SK-N-SH treated with all-trans-retinoic acid at 6 μM for 48 hours (cell line): ENCODE measurements at regions not wholly inside any gene's neighbourhood (a gene's known extent, or its start where the extent isn't known, plus 50 kb on each side); places are given as distances from the start of the nearest gene placed in this dataset.

Experiments
- ATAC-seq: fragments of 200-7000 bp; cut with Tn5 transposase; 3 replicates; pipeline ENCODE4 v1.9.1; 2020; ENCODE audit warnings: mild to moderate bottlenecking, moderate library complexity
- ARNTL ChIP-seq: fragments of 450-650 bp; formaldehyde crosslinking; IDR thresholded peaks from 2 replicates; pipeline ENCODE4 v1.5.0; 2020; ENCODE audit warnings: low read depth, mild to moderate bottlenecking, moderate library complexity, borderline replicate concordance
- BACH2 ChIP-seq: fragments of 250-450 bp; sonication (Bioruptor Pico); IDR thresholded peaks from 2 replicates; pipeline ENCODE4 v1.9.0; 2021; ENCODE audit warnings: mild to moderate bottlenecking, borderline replicate concordance
- ESRRG ChIP-seq: fragments of 250-450 bp; sonication (Bioruptor Pico); IDR thresholded peaks from 2 replicates; pipeline ENCODE4 v1.6.1; 2021; ENCODE audit warnings: mild to moderate bottlenecking
- GLIS3 ChIP-seq: fragments of 250-450 bp; sonication (Bioruptor Pico); IDR thresholded peaks from 2 replicates; pipeline ENCODE4 v1.5.0; 2020; ENCODE audit warnings: mild to moderate bottlenecking, moderate library complexity
- OSR1 ChIP-seq: fragments of 250-450 bp; sonication (Bioruptor Pico); IDR thresholded peaks from 2 replicates; pipeline ENCODE4 v1.8.0; 2022; ENCODE audit warnings: moderate library complexity, mild to moderate bottlenecking, inconsistent platforms
- PPARA ChIP-seq: fragments of 250-450 bp; sonication (Bioruptor Pico); IDR thresholded peaks from 2 replicates; pipeline ENCODE4 v1.5.0; 2020; ENCODE audit warnings: mild to moderate bottlenecking, borderline replicate concordance
- RARB ChIP-seq: fragments of 250-450 bp; sonication (Bioruptor Pico); IDR thresholded peaks from 2 replicates; pipeline ENCODE4 v1.8.0; 2021; ENCODE audit warnings: mild to moderate bottlenecking, moderate library complexity
- SNAI2 ChIP-seq: fragments of 250-450 bp; sonication (Bioruptor Pico); IDR thresholded peaks from 2 replicates; pipeline ENCODE4 v1.5.0; 2020; ENCODE audit warnings: mild to moderate bottlenecking, moderate library complexity
- TCF4 ChIP-seq: fragments of 250-450 bp; sonication (Bioruptor Pico); IDR thresholded peaks from 2 replicates; pipeline ENCODE4 v1.8.0; 2021; ENCODE audit warnings: mild to moderate bottlenecking, moderate library complexity, borderline replicate concordance
- TOX ChIP-seq: fragments of 250-450 bp; sonication (Bioruptor Pico); IDR thresholded peaks from 2 replicates; pipeline ENCODE4 v1.8.0; 2021; ENCODE audit warnings: mild to moderate bottlenecking, moderate library complexity, borderline replicate concordance
- ZC3H10 ChIP-seq: fragments of 250-450 bp; sonication (Bioruptor Pico); IDR thresholded peaks from 2 replicates; pipeline ENCODE4 v1.5.1; 2021; ENCODE audit warnings: mild to moderate bottlenecking, moderate library complexity
- ZFP3 ChIP-seq: fragments of 250-450 bp; sonication (Bioruptor Pico); IDR thresholded peaks from 2 replicates; pipeline ENCODE4 v1.5.0; 2020; ENCODE audit warnings: mild to moderate bottlenecking, moderate library complexity
- ZFP30 ChIP-seq: fragments of 450-650 bp; formaldehyde crosslinking; IDR thresholded peaks from 2 replicates; pipeline ENCODE4 v1.5.0; 2022; ENCODE audit warnings: mild to moderate bottlenecking, moderate library complexity
- ZNF565 ChIP-seq: fragments of 450-650 bp; formaldehyde crosslinking; conservative IDR thresholded peaks from 2 replicates; pipeline ENCODE4 v1.5.0; 2020; ENCODE audit warnings: low read depth, mild to moderate bottlenecking, moderate library complexity
- ZNF70 ChIP-seq: fragments of 450-650 bp; formaldehyde crosslinking; IDR thresholded peaks from 2 replicates; pipeline ENCODE4 v1.5.0; 2020; ENCODE audit warnings: mild to moderate bottlenecking, moderate library complexity
- ZNF8 ChIP-seq: fragments of 450-650 bp; formaldehyde crosslinking; IDR thresholded peaks from 2 replicates; pipeline ENCODE4 v1.5.0; 2020; ENCODE audit warnings: mild to moderate bottlenecking, moderate library complexity
- TF ChIP-seq, protein P1 (sequence below): fragments of 250-450 bp; sonication (Bioruptor Pico); IDR thresholded peaks from 2 replicates; pipeline ENCODE4 v1.8.0; 2020; ENCODE audit warnings: mild to moderate bottlenecking, moderate library complexity, borderline replicate concordance
- TF ChIP-seq, protein P2 (sequence below): fragments of 250-450 bp; sonication (Bioruptor Pico); IDR thresholded peaks from 2 replicates; pipeline ENCODE4 v1.8.0; 2021; ENCODE audit warnings: low read depth, mild to moderate bottlenecking, moderate library complexity, borderline replicate concordance
- TF ChIP-seq, protein P3 (sequence below): fragments of 250-450 bp; sonication (Bioruptor Pico); IDR thresholded peaks from 2 replicates; pipeline ENCODE4 v1.5.0; 2020; ENCODE audit warnings: mild to moderate bottlenecking, moderate library complexity

DNA sequence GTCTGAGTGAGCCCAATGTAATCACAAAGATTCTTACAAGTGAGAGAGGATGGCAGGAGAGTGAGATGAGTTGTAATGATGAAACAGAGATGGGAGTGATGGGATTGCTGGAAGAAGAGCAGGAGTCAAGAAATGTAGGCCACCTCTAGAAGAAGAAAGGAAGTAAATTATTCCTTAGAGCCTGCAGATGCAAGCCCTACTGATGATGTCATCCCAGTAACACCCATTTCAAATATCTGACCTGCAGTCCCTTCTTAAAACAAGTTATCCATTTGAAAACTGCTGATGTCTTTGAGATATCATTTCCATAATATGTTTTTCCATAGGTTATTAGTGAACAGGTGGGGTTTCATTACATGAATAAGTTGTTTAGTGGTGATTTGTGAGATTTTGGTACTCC is 888.0 kb upstream of the SLC39A10 start:
- no peak for TF ChIP-seq ZFP3 (CRISPR knock-in tag)
- TF ChIP-seq, protein P1, sequence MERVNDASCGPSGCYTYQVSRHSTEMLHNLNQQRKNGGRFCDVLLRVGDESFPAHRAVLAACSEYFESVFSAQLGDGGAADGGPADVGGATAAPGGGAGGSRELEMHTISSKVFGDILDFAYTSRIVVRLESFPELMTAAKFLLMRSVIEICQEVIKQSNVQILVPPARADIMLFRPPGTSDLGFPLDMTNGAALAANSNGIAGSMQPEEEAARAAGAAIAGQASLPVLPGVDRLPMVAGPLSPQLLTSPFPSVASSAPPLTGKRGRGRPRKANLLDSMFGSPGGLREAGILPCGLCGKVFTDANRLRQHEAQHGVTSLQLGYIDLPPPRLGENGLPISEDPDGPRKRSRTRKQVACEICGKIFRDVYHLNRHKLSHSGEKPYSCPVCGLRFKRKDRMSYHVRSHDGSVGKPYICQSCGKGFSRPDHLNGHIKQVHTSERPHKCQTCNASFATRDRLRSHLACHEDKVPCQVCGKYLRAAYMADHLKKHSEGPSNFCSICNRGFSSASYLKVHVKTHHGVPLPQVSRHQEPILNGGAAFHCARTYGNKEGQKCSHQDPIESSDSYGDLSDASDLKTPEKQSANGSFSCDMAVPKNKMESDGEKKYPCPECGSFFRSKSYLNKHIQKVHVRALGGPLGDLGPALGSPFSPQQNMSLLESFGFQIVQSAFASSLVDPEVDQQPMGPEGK (CRISPR knock-in tag) = no peak
- no peak for TF ChIP-seq ZC3H10 (CRISPR knock-in tag)
- TF ChIP-seq, protein P2, sequence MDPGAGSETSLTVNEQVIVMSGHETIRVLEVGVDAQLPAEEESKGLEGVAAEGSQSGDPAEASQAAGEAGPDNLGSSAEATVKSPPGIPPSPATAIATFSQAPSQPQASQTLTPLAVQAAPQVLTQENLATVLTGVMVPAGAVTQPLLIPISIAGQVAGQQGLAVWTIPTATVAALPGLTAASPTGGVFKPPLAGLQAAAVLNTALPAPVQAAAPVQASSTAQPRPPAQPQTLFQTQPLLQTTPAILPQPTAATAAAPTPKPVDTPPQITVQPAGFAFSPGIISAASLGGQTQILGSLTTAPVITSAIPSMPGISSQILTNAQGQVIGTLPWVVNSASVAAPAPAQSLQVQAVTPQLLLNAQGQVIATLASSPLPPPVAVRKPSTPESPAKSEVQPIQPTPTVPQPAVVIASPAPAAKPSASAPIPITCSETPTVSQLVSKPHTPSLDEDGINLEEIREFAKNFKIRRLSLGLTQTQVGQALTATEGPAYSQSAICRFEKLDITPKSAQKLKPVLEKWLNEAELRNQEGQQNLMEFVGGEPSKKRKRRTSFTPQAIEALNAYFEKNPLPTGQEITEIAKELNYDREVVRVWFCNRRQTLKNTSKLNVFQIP (CRISPR knock-in tag) = no peak
- no peak for TF ChIP-seq ZNF565
- no peak for TF ChIP-seq TCF4
- no peak for TF ChIP-seq ZFP30 (CRISPR knock-in tag)
- ATAC-seq = no peak

DNA sequence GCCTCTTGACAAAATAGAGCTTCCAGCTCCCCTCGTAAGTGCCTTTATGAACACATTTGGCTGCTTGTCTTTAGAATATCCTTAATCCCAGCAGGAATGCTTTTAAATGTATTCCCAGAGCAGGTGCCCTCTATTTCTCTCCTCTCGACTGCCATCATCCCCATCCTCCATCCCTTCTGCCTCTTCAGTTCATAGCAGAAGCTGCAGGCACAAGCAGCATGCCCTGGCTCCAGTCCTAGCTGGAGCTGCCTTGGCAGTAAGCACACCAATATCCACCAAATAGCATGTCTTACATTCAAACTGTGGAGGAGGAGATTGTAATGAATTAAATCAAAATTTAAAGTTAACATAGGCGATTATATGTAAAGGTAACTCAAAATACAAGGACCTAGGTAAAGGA is 891.3 kb upstream of the SLC39A10 start:
- no peak for TF ChIP-seq TCF4
- no peak for TF ChIP-seq ZC3H10 (CRISPR knock-in tag)
- TF ChIP-seq RARB = no peak
- TF ChIP-seq, protein P1 (CRISPR knock-in tag) = no peak
- no peak for TF ChIP-seq ARNTL (CRISPR knock-in tag)
- no peak for TF ChIP-seq PPARA (CRISPR knock-in tag)
- TF ChIP-seq TOX (CRISPR knock-in tag) = no peak
- no peak for TF ChIP-seq BACH2
- TF ChIP-seq ZNF8 = no peak
- TF ChIP-seq ESRRG (CRISPR knock-in tag) = no peak
- TF ChIP-seq SNAI2 = no peak
- no peak for TF ChIP-seq ZNF70
- no peak for TF ChIP-seq ZNF565
- ATAC-seq = 0 out of 3 replicates have a peak, but pooled peaks have one; percentile 44

DNA sequence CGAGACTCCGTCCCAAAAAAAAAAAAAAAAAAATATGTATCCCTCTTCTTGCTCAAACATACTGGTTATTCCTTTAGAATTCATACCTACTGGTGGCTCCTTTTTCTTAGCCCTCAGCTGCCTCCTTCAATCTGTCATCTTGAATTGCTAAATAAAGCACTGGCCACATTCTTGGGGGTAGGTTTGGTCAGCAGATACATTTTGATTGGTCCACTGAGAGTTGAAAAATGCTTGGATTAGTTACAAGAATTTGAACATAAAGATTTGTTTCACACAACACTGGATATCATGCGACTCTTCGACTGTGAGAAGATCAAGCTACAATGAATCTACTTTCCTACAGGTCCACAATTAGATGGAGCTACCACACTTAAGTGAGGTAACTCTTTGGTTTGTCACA is 906.1 kb upstream of the SLC39A10 start:
- no peak for ATAC-seq
- TF ChIP-seq ZC3H10 (CRISPR knock-in tag) (no peak), OSR1 (CRISPR knock-in tag) (no peak), ZFP3 (CRISPR knock-in tag) (no peak), ZNF70 (no peak), TCF4 (no peak)
- TF ChIP-seq, protein P3, sequence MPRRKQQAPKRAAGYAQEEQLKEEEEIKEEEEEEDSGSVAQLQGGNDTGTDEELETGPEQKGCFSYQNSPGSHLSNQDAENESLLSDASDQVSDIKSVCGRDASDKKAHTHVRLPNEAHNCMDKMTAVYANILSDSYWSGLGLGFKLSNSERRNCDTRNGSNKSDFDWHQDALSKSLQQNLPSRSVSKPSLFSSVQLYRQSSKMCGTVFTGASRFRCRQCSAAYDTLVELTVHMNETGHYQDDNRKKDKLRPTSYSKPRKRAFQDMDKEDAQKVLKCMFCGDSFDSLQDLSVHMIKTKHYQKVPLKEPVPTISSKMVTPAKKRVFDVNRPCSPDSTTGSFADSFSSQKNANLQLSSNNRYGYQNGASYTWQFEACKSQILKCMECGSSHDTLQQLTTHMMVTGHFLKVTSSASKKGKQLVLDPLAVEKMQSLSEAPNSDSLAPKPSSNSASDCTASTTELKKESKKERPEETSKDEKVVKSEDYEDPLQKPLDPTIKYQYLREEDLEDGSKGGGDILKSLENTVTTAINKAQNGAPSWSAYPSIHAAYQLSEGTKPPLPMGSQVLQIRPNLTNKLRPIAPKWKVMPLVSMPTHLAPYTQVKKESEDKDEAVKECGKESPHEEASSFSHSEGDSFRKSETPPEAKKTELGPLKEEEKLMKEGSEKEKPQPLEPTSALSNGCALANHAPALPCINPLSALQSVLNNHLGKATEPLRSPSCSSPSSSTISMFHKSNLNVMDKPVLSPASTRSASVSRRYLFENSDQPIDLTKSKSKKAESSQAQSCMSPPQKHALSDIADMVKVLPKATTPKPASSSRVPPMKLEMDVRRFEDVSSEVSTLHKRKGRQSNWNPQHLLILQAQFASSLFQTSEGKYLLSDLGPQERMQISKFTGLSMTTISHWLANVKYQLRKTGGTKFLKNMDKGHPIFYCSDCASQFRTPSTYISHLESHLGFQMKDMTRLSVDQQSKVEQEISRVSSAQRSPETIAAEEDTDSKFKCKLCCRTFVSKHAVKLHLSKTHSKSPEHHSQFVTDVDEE = no peak
- TF ChIP-seq, protein P1 (CRISPR knock-in tag) = no peak

DNA sequence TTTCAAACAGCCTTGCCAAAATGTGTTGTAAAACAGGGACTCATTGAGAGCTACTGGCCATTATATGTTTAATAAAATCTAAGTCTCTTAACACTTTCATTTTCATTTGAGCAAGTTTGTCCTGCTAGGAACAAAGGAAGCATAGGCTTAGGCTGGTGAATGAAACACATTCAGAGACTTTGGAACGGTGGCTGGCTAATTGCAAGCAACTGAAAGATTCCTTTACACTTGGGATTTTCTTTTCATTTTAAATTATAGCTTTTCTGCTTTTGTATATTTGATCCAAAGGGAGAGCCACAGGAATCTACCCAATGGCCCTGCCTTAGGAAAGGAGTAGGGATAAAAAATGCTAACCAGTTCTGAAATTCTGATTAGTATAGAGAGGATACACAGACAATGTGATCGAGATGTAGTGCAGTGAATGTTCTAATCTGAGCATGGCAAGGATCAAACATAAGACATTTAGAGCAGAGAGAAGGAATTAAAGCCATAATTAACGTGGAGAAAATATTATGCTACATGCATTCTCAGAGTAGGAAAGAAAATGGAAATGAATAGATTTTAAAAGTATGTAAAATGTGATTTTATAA is 911.4 kb upstream of the SLC39A10 start:
- peak; percentile 77 for ATAC-seq
- TF ChIP-seq ESRRG (CRISPR knock-in tag) = no peak
- no peak for TF ChIP-seq ARNTL (CRISPR knock-in tag)
- no peak for TF ChIP-seq BACH2
- TF ChIP-seq RARB = no peak
- TF ChIP-seq GLIS3 (CRISPR knock-in tag) = no peak
- no peak for TF ChIP-seq ZNF565
- TF ChIP-seq, protein P1 (CRISPR knock-in tag) = no peak
- TF ChIP-seq TCF4 = no peak
- no peak for TF ChIP-seq SNAI2
- no peak for TF ChIP-seq TOX (CRISPR knock-in tag)
- TF ChIP-seq ZC3H10 (CRISPR knock-in tag) = no peak
- TF ChIP-seq, protein P2 (CRISPR knock-in tag) = no peak
- TF ChIP-seq ZFP30 (CRISPR knock-in tag) = no peak
